DOHH2 (cell line): ENCODE measurements at regions not wholly inside any gene's neighbourhood (a gene's known extent, or its start where the extent isn't known, plus 50 kb on each side); places are given as distances from the start of the nearest gene placed in this dataset.

Experiments
- CTCF ChIP-seq: fragments of 200-600 bp; sonication (generic); IDR thresholded peaks from one replicate; pipeline ENCODE4 v1.5.1; 2014; ENCODE audit warnings: antibody characterized with exemption, mild to moderate bottlenecking, low read depth, low read length; ENCODE audit not compliant: poor library complexity, severe bottlenecking
- EZH2phosphoT487 ChIP-seq: fragments of 200-600 bp; sonication (generic); IDR thresholded peaks from 2 replicates; pipeline ENCODE4 v1.6.1; 2017; ENCODE audit warnings: borderline replicate concordance, mild to moderate bottlenecking, antibody characterized with exemption, low read length, moderate library complexity, mixed read lengths

- TF ChIP-seq CTCF: peak; percentile 32
- TF ChIP-seq EZH2phosphoT487: no peak
These were observed 1062.0 kb downstream of the HACE1 start for GRCh38 chr6:103797738-103798137.
